ENCODE measurements at regions not wholly inside any gene's neighbourhood (a gene's known extent, or its start where the extent isn't known, plus 50 kb on each side); places are given as distances from the start of the nearest gene placed in this dataset.

GRCh38 chr1:221878134-221878533, 136.2 kb upstream of the DUSP10 start:
- H3K27me3 Mint-ChIP-seq (ENCODE audit: low read depth), result peaks cover 5% of the 10 kb centered on the region
- no peak overlapping the region for H3K4me3 Mint-ChIP-seq (ENCODE audit: unreplicated experiment)
- H3K27ac Mint-ChIP-seq (ENCODE audit: unreplicated experiment), result no peak overlapping the region
- peaks cover 7% of the 10 kb centered on the region for H3K4me1 Mint-ChIP-seq (ENCODE audit: low read depth)
- TF ChIP-seq CTCF (IDR thresholded peaks at IDR 0.05), result no peak
- H3K9me3 Mint-ChIP-seq (ENCODE audit: low read depth), result no peaks in the 10 kb centered on the region
- H3K36me3 Mint-ChIP-seq (ENCODE audit: low read depth), result no peaks in the 10 kb centered on the region
- no peak for DNase-seq (ENCODE audit: low spot score)

GRCh38 chr1:221877311-221877710, 135.4 kb upstream of the DUSP10 start:
- no peak overlapping the region for H3K27ac Mint-ChIP-seq (ENCODE audit: unreplicated experiment)
- no peak overlapping the region for H3K4me3 Mint-ChIP-seq (ENCODE audit: unreplicated experiment)
- peaks cover 7% of the 10 kb centered on the region for H3K4me1 Mint-ChIP-seq (ENCODE audit: low read depth)
- H3K36me3 Mint-ChIP-seq (ENCODE audit: low read depth), result no peaks in the 10 kb centered on the region
- no peak for DNase-seq (ENCODE audit: low spot score)
- no peak for TF ChIP-seq CTCF (IDR thresholded peaks at IDR 0.05)
- peaks cover 5% of the 10 kb centered on the region for H3K27me3 Mint-ChIP-seq (ENCODE audit: low read depth)
- no peaks in the 10 kb centered on the region for H3K9me3 Mint-ChIP-seq (ENCODE audit: low read depth)

GRCh38 chr1:221875004-221875330, 133.1 kb upstream of the DUSP10 start:
- Mint-ChIP-seq H3K4me3 (ENCODE audit: unreplicated experiment) (no peak overlapping the region), H3K27me3 (ENCODE audit: low read depth) (peaks cover 5% of the 10 kb centered on the region), H3K36me3 (ENCODE audit: low read depth) (no peaks in the 10 kb centered on the region), H3K27ac (ENCODE audit: unreplicated experiment) (no peak overlapping the region), H3K4me1 (ENCODE audit: low read depth) (no peaks in the 10 kb centered on the region), H3K9me3 (ENCODE audit: low read depth) (no peaks in the 10 kb centered on the region)
- no peak for TF ChIP-seq CTCF (IDR thresholded peaks at IDR 0.05)
- no peak for DNase-seq (ENCODE audit: low spot score)

GRCh38 chr1:221874285-221875003, 132.6 kb upstream of the DUSP10 start:
- Mint-ChIP-seq H3K9me3 (ENCODE audit: low read depth) (no peaks in the 10 kb centered on the region), H3K4me3 (ENCODE audit: unreplicated experiment) (no peak overlapping the region), H3K27me3 (ENCODE audit: low read depth) (peaks cover 5% of the 10 kb centered on the region), H3K27ac (ENCODE audit: unreplicated experiment) (no peak overlapping the region), H3K4me1 (ENCODE audit: low read depth) (peaks cover 5% of the 10 kb centered on the region), H3K36me3 (ENCODE audit: low read depth) (no peaks in the 10 kb centered on the region)
- no peak for DNase-seq (ENCODE audit: low spot score)
- TF ChIP-seq CTCF (IDR thresholded peaks at IDR 0.05), result no peak

- no peaks in the 10 kb centered on the region for H3K9me3 Mint-ChIP-seq (ENCODE audit: low read depth)
- H3K36me3 Mint-ChIP-seq (ENCODE audit: low read depth), result no peaks in the 10 kb centered on the region
- no peak overlapping the region for H3K4me3 Mint-ChIP-seq (ENCODE audit: unreplicated experiment)
- H3K27ac Mint-ChIP-seq (ENCODE audit: unreplicated experiment), result no peak overlapping the region
- no peak for TF ChIP-seq CTCF (IDR thresholded peaks at IDR 0.05)
- H3K4me1 Mint-ChIP-seq (ENCODE audit: low read depth), result peaks cover 12% of the 10 kb centered on the region
- peaks cover 1% of the 10 kb centered on the region for H3K27me3 Mint-ChIP-seq (ENCODE audit: low read depth)
- DNase-seq (ENCODE audit: low spot score), result no peak
These were observed 131.8 kb upstream of the DUSP10 start for GRCh38 chr1:221873673-221874072.

Data from chondrocyte (in vitro differentiated cells).